ENCODE measurements at regions not wholly inside any gene's neighbourhood (a gene's known extent, or its start where the extent isn't known, plus 50 kb on each side); places are given as distances from the start of the nearest gene placed in this dataset.

- no peak for DNase-seq (ENCODE audit: low read depth in 4 of 4, low spot score in 1 of 4)
Measured at GRCh38 chr15:39320886-39321285, 260.0 kb upstream of the THBS1 start.

GRCh38 chr15:39321977-39322376, 258.9 kb upstream of the THBS1 start:
- DNase-seq (ENCODE audit: low read depth in 4 of 4, low spot score in 1 of 4), result no peak

DNA sequence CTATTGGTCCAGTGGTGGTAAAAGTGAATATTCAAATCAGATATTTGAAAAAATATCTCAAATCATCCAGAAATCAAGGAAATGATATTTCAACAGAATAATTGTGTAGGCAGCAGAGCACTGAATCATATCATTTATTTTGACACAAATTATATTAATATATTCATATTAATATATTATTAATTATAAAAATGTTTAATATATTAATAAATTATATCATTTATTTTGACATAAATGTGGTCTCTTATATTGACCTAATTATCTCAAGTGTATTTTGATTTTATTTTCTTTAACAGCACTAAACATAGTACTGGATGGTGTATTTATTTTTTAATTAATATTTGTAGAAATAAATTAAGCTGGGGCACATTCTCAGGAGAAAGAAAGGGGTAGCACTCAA, 257.7 kb upstream of the THBS1 start:
- DNase-seq (ENCODE audit: low read depth in 4 of 4, low spot score in 1 of 4), result no peak

DNA sequence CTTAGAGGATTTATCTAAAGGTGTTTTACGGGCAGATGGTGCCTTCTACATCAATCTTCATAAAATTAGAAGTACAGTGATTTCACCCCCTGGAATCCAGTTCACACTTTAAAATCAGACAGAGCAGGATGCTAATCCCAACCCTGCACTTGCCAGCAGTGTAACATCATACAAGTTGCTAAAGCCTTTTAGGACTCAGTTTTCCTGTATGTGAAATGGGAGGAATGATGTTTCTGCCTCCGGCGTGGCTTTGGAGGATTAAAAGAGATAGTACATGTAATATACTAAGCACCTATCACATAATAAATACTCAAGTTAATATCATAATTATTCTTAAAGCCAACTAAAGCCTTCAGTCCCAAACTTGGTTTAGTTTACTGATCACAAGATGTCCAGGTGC, 257.2 kb upstream of the THBS1 start:
- DNase-seq (ENCODE audit: low read depth in 4 of 4, low spot score in 1 of 4), result no peak

- no peak for DNase-seq (ENCODE audit: low read depth in 4 of 4, low spot score in 1 of 4)
Measured at GRCh38 chr15:39326306-39326975, 254.4 kb upstream of the THBS1 start.

DNA sequence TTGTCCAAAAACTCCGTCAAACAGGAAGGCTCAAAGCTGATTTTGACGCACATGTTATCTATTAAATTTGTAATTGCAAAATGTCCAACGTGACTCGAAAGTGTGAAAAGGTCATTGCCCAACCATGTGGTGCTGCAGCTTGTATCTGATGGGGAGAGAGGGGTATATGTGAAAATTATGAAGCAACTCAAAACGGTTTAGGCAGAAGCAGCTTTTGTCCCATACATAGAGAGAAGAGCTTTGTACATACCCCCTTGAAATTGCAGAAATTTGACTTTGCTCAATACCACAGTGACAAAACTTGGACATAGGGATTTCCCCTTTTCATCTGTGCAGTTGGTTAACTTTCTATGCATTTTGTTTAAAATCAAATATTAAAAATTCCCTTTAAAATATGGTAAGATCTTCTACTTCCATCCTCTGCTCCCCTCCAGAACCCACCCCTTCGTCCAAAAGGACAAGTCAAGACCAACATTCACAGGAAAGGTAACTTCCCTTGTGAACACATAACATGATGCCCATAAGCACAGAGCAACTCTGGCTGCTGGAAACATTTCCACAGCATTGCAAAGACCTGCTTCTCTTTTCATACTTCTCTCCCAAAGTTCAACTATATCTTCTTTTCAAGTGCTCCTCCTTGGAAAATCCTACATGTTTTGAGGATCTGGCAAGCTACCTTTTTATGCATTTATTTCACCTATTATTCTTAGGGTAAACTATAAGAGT, 253.7 kb upstream of the THBS1 start:
- DNase-seq (ENCODE audit: low read depth in 4 of 4, low spot score in 1 of 4), result no peak

DNA sequence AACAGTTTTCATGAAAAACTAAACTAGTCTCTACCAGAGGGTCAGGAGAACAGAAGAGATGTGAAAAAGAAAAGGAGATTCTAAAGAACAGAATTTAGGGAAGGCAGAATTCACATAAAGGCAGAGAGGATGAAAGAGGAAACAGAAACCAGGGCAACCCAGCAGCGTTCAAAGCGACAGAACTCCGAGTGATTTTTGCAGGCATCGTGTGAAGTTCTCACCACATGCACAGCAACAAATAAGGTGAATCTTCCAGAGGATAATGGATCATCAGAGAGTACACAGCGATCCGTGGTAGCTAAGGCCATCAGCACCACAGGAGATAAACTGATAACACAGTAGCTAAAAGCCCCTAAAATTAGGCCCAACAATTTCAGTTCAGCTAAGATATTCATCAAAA, 250.8 kb upstream of the THBS1 start:
- no peak for DNase-seq (ENCODE audit: low read depth in 4 of 4, low spot score in 1 of 4)

DNA sequence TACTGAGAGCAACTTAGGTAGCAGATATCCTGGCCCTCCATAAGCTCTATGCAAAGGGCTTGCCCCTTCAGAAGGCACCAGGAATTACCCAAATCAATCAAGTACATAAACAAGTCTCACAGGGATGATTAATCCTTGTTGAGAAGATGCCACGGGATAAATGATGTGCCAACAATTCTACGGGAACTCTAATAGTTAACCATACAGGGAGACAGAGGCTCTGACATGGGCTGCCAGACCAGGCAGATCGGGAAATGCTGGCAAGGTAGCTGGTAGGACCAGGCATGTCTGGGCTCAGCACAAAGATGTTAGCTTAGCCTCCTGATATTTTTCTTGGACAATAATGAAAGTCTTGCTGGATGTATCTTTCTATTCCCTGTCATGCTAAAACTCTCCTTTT, 249.3 kb upstream of the THBS1 start:
- no peak for DNase-seq (ENCODE audit: low read depth in 4 of 4, low spot score in 1 of 4)

GRCh38 chr15:39332846-39333245, 248.0 kb upstream of the THBS1 start:
- no peak for DNase-seq (ENCODE audit: low read depth in 4 of 4, low spot score in 1 of 4)

GRCh38 chr15:39333393-39333792, 247.5 kb upstream of the THBS1 start:
- DNase-seq (ENCODE audit: low read depth in 4 of 4, low spot score in 1 of 4), result no peak

DNA sequence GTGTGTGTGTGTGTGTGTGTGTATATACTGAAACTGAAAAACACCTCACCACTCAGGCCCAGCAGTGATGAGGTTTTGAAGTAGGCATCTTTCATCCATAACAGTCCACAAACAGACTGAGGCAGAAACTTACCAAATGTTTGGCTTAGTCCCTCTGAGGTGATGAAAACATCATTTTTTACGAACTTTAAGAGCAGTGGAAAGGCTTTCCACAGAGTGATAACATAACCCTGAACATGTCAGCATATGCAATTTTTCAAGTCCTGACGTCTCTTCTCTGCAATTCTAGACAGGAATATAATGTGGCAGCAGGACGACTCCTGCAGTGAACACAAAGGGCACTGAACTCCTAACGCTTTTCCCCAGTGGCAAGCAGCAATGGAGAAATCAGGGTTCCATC, 247.0 kb upstream of the THBS1 start:
- no peak for DNase-seq (ENCODE audit: low read depth in 4 of 4, low spot score in 1 of 4)

GRCh38 chr15:39336926-39337325, 244.0 kb upstream of the THBS1 start:
- DNase-seq (ENCODE audit: low read depth in 4 of 4, low spot score in 1 of 4), result no peak

DNA sequence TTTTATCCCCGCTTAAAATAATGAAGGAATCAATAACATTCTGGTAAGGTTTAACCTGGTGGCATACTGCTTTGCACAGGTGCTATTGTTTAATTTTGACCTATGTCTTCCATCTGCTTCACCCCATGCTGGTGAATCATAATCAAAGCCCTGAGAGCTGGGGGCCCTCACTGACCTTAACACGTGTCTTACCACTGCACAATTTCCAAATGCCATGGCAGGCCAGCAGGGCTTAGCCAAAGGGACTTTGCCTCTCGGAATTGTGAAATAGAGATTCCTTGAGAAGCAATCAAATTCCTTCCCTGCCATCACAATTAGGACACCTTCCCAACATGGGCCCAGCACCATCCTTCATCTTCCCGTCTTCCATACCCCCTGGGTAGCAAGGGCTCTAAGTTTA, 242.6 kb upstream of the THBS1 start:
- DNase-seq (ENCODE audit: low read depth in 4 of 4, low spot score in 1 of 4), result no peak

DNA sequence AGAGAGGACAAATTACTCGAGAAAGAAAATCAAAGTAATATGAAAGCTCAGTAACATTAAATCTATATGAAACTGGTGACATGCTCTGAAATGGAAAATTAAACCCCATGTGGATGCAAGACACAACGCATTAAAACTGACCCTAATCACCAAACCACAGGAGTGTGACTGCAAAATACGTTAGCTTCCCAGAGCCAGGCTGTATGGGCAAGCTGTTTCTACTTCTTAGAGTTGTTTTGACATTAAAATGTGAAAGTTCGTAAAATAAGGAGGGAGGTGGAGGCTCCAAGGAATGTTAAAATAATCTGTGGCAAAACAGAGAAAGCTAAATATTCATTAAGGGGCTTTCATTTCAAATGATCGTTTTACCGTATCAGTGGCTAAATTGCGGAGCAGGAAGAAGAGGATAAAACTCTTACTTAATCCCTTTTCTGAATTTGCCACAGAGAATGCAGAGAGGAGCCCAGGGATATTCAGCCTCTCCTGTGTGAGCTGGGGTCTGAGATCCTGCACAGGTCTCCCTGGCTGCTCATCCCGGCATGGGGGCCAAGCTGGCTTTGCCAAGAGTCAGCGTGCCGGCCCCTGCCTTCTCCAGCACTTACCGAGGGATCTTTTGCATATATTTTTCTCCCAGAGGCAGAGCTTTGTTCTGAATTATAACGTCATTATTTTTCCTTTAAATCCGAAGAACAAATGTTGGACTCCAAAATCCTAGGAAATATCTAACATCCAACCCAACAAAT, 239.8 kb upstream of the THBS1 start:
- no peak for DNase-seq (ENCODE audit: low read depth in 4 of 4, low spot score in 1 of 4)

DNA sequence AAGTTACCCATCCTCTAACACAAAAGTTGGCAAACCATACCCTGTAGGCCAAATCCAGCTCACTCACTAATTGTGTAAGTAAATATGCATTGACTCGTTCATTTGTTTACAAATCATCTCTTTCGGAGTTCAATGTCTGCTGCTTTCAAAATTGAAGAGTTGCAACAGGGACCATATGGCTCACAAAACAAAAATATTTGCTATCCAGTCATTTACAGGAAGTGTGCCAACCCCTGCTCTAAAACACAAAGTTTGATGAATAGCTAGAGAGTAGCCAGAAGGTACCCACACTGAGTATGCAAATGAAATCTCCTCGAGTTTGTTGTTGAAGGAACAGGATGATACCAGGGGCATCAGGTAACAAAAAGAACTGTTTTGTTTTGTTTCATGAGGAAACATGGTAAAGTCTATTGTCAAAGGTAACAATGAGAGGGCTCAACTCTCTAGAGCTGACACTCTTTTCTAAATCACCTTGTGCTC, 236.2 kb upstream of the THBS1 start:
- DNase-seq (ENCODE audit: low read depth in 4 of 4, low spot score in 1 of 4), result no peak

DNA sequence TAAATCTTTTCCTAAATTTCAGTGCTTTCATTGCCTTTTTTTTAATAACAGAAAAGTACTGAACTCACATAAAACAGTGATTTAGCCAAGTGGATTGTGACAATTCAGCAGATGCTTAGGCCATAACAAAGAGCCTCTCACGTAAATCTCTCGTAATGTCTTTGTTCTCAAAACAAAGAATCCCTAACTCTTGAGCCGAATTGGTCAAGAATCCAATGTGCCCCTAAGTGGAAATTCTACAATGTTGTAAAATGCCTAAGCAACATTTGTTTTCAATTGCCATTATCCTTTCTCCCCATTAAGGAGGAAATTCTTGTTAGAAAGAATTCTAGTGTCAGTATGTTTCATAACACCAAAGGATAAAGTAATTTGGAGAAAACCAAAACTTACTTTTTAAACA, 235.7 kb upstream of the THBS1 start:
- DNase-seq (ENCODE audit: low read depth in 4 of 4, low spot score in 1 of 4), result no peak

- no peak for DNase-seq (ENCODE audit: low read depth in 4 of 4, low spot score in 1 of 4)
Measured at GRCh38 chr15:39347453-39347852, 233.4 kb upstream of the THBS1 start.

DNA sequence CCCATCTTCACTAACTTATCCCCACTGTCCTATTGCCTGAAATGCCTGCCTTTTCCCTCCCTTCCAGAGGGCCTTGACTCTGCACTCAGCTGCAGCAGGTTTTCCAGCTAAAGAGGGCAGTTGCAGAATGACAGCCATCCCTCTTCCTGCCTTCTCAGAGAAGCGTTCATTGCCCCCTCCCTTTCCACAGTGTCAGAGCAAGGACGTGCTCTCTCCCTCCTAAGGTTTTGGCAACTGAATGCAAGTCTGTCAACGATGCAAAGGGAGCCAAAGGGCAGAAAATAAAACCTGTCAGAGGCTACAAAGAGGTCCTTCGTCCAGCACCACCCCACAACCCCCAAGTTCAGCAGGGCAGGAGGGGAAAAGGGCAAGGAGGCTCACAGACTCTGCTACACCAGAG, 230.1 kb upstream of the THBS1 start:
- DNase-seq (ENCODE audit: low read depth in 4 of 4, low spot score in 1 of 4), result no peak

DNA sequence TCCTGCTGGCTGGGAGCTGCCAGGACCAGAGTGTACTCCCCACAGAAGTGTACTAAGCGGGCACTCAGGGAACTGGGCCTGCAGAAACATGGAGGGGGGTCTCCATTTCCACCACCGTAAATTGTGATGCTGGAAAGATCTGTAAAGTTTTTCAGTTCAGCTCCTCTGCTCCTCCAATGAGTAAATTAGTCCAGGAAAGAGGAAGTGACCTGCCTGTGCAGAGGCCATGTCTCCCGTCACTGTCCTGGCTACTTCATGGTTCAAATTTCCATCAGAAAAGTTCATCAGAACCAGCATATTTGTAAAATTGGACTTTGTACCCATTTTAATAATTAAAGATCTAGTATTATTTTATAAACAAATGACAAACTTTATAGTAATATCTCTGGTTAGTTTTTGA, 226.7 kb upstream of the THBS1 start:
- no peak for DNase-seq (ENCODE audit: low read depth in 4 of 4, low spot score in 1 of 4)

- no peak for DNase-seq (ENCODE audit: low read depth in 4 of 4, low spot score in 1 of 4)
Measured at GRCh38 chr15:39357480-39358268, 223.2 kb upstream of the THBS1 start.

GRCh38 chr15:39358441-39359041, 222.3 kb upstream of the THBS1 start:
- no peak for DNase-seq (ENCODE audit: low read depth in 4 of 4, low spot score in 1 of 4)

Measured in stimulated activated CD4-positive, alpha-beta T cell treated with anti-CD3 and anti-CD28 coated beads, Interleukin-1b, Interleukin-23, amount 100 ng/mL, for 24 hours (primary cell).